ENCODE measurements at regions not wholly inside any gene's neighbourhood (a gene's known extent, or its start where the extent isn't known, plus 50 kb on each side); places are given as distances from the start of the nearest gene placed in this dataset.

- H3K4me3 ChIP-seq (ENCODE audit: low read depth, low read length), result no peak overlapping the region
- TF ChIP-seq, protein P1, sequence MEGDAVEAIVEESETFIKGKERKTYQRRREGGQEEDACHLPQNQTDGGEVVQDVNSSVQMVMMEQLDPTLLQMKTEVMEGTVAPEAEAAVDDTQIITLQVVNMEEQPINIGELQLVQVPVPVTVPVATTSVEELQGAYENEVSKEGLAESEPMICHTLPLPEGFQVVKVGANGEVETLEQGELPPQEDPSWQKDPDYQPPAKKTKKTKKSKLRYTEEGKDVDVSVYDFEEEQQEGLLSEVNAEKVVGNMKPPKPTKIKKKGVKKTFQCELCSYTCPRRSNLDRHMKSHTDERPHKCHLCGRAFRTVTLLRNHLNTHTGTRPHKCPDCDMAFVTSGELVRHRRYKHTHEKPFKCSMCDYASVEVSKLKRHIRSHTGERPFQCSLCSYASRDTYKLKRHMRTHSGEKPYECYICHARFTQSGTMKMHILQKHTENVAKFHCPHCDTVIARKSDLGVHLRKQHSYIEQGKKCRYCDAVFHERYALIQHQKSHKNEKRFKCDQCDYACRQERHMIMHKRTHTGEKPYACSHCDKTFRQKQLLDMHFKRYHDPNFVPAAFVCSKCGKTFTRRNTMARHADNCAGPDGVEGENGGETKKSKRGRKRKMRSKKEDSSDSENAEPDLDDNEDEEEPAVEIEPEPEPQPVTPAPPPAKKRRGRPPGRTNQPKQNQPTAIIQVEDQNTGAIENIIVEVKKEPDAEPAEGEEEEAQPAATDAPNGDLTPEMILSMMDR (conservative IDR thresholded peaks at IDR 0.05; ENCODE audit: low read depth, low read length), result no peak
- no peak for DNase-seq (ENCODE audit: low read depth)
Measured at GRCh38 chr11:36803084-36803483, 205.0 kb upstream of the RAG2 start.

- H3K4me3 ChIP-seq (ENCODE audit: low read depth, low read length), result no peak overlapping the region
- TF ChIP-seq, protein P1 (conservative IDR thresholded peaks at IDR 0.05; ENCODE audit: low read depth, low read length), result peak; percentile 43
- no peak for DNase-seq (ENCODE audit: low read depth)
Measured at GRCh38 chr11:36792996-36793914, 195.2 kb upstream of the RAG2 start.

GRCh38 chr11:36791957-36792356 is 193.9 kb upstream of the RAG2 start:
- no peak overlapping the region for H3K4me3 ChIP-seq (ENCODE audit: low read depth, low read length)
- TF ChIP-seq, protein P1 (conservative IDR thresholded peaks at IDR 0.05; ENCODE audit: low read depth, low read length), result no peak
- no peak for DNase-seq (ENCODE audit: low read depth)

- TF ChIP-seq, protein P1 (conservative IDR thresholded peaks at IDR 0.05; ENCODE audit: low read depth, low read length), result no peak
- H3K4me3 ChIP-seq (ENCODE audit: low read depth, low read length), result no peak overlapping the region
- no peak for DNase-seq (ENCODE audit: low read depth)
Measured at GRCh38 chr11:36790526-36790925, 192.5 kb upstream of the RAG2 start.

GRCh38 chr11:36783808-36784207 is 185.8 kb upstream of the RAG2 start:
- H3K4me3 ChIP-seq (ENCODE audit: low read depth, low read length), result no peak overlapping the region
- TF ChIP-seq, protein P1 (conservative IDR thresholded peaks at IDR 0.05; ENCODE audit: low read depth, low read length), result no peak

DNA sequence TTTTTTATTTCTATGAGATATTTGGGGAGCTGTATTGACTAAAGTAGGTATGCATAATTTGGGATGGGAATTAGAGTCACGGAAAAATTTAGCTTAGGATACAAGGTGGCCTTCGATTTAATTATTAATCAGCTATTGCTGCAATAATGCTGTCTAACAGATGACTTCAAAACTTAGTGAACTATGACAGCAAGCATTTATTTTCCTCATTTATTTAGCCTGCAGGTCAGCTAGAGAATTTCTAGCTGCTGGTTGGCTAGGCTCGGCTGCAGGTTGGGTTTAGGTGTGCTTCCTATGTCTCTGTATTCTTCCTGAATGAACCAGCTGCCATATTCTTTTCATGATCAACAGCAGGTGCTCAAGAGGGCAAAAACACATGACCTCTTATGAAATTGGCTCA is 181.8 kb upstream of the RAG2 start:
- peak; percentile 31 for DNase-seq (ENCODE audit: low read depth)
- TF ChIP-seq, protein P1 (conservative IDR thresholded peaks at IDR 0.05; ENCODE audit: low read depth, low read length), result no peak
- H3K4me3 ChIP-seq (ENCODE audit: low read depth, low read length), result no peak overlapping the region

More at GRCh38 chr11:36783808-36784207, 185.8 kb upstream of the RAG2 start:
- DNase-seq (ENCODE audit: low read depth), result no peak

- TF ChIP-seq, protein P1 (conservative IDR thresholded peaks at IDR 0.05; ENCODE audit: low read depth, low read length), result no peak
- H3K4me3 ChIP-seq (ENCODE audit: low read depth, low read length), result no peak overlapping the region
- DNase-seq (ENCODE audit: low read depth), result no peak
Measured at GRCh38 chr11:36777311-36777710, 179.3 kb upstream of the RAG2 start.
